ENCODE measurements at regions not wholly inside any gene's neighbourhood (a gene's known extent, or its start where the extent isn't known, plus 50 kb on each side); places are given as distances from the start of the nearest gene placed in this dataset.

DNA sequence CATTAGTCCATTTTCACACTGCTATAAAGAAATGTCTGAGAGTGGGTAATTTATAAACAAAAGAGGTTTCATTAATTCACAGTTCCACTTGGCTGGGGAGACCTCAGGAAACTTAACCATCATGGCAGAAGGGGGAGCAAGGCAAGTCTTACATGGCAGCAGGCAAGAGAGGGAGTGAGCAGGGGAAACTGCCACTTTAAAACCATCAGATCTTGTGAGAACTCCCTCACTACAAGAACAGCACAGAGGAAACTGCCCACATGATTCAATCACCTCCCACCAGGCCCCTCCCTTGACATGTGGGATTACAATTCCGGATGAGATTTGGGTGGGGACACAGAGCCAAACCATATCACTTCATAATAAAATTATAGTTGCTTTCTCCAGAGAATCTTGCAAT is 365.5 kb upstream of the ID2 start:
- CTCF ChIA-PET, result interaction anchor here (1.1 to 1.7 kb wide), 2 partner anchors 10 to 15 kb away, joined by 3 to 4 read pairs; no protein-coding TSS in a partner anchor
- POLR2A ChIA-PET, result no interaction called here
- TF ChIP-seq, protein P1, sequence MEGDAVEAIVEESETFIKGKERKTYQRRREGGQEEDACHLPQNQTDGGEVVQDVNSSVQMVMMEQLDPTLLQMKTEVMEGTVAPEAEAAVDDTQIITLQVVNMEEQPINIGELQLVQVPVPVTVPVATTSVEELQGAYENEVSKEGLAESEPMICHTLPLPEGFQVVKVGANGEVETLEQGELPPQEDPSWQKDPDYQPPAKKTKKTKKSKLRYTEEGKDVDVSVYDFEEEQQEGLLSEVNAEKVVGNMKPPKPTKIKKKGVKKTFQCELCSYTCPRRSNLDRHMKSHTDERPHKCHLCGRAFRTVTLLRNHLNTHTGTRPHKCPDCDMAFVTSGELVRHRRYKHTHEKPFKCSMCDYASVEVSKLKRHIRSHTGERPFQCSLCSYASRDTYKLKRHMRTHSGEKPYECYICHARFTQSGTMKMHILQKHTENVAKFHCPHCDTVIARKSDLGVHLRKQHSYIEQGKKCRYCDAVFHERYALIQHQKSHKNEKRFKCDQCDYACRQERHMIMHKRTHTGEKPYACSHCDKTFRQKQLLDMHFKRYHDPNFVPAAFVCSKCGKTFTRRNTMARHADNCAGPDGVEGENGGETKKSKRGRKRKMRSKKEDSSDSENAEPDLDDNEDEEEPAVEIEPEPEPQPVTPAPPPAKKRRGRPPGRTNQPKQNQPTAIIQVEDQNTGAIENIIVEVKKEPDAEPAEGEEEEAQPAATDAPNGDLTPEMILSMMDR (IDR thresholded peaks at IDR 0.05; ENCODE audit: control extremely low read depth, extremely low read depth, low read depth, missing control alignments), result no peak
- no peak for DNase-seq (ENCODE audit: extremely low spot score)

DNA sequence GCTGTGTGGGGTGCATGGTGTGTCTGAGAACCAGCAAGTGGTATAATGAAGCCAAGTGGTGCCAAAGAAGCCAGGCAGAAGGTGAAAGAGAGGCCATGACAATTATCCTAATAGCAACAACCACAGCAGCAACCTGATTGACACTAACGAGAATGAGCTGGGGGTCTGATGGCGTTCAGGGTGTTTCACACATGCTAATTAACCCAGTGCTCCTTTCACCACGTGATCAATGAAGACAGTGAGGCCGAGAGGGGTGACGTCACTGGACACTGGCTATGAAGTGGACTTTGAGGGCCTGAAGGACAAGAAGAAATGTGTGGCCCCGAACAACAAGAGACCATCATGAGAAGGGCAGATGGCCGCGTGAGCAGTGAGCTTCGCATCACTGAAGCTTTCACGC is 364.4 kb upstream of the ID2 start:
- ChIA-PET POLR2A (no interaction called here), CTCF (interaction anchor here (1.4 kb wide), 1 partner anchor 11 kb away, joined by 3 read pairs; no protein-coding TSS in a partner anchor)
- TF ChIP-seq, protein P1 (IDR thresholded peaks at IDR 0.05; ENCODE audit: control extremely low read depth, extremely low read depth, low read depth, missing control alignments), result no peak
- no peak for DNase-seq (ENCODE audit: extremely low spot score)

DNA sequence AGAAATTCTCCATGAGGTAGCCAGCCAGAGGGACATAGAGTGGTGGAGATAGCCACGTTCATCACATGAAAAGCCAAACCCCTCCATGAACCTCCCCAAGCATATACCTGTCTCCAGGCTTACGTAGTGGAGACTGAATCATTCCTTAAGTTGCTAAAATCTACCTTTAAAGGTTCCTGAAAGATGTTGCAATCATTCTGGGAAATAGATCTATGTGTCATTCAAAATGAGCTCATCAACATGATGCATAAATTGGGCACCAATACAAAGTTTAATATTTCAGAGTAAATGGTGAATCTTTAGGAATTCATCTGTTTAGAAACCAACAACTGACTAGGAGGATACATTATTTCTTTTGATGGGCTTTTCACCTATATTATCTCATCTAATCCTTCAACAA is 362.6 kb upstream of the ID2 start:
- CTCF ChIA-PET, result interaction anchor here (1.5 to 2.0 kb wide), 3 partner anchors 11 to 28 kb away, joined by 3 to 6 read pairs (median 5); no protein-coding TSS in a partner anchor
- no peak for DNase-seq (ENCODE audit: extremely low spot score)
- POLR2A ChIA-PET, result no interaction called here
- TF ChIP-seq, protein P1 (IDR thresholded peaks at IDR 0.05; ENCODE audit: control extremely low read depth, extremely low read depth, low read depth, missing control alignments), result no peak

GRCh38 chr2:8320311-8321066 is 361.4 kb upstream of the ID2 start:
- DNase-seq (ENCODE audit: extremely low spot score), result no peak
- ChIA-PET POLR2A (no interaction called here), CTCF (interaction anchor here (1.5 to 2.0 kb wide), 2 partner anchors 9 to 29 kb away, joined by 3 to 5 read pairs; no protein-coding TSS in a partner anchor)
- TF ChIP-seq, protein P1 (IDR thresholded peaks at IDR 0.05; ENCODE audit: control extremely low read depth, extremely low read depth, low read depth, missing control alignments), result no peak

- POLR2A ChIA-PET, result no interaction called here
- TF ChIP-seq, protein P1 (IDR thresholded peaks at IDR 0.05; ENCODE audit: control extremely low read depth, extremely low read depth, low read depth, missing control alignments), result no peak
- DNase-seq (ENCODE audit: extremely low spot score), result no peak
- CTCF ChIA-PET, result interaction anchor here (1.0 to 3.0 kb wide), 2 partner anchors 9 to 72 kb away, joined by 3 to 10 read pairs; no protein-coding TSS in a partner anchor
Measured at GRCh38 chr2:8322634-8323033, 359.2 kb upstream of the ID2 start.

- POLR2A ChIA-PET, result no interaction called here
- CTCF ChIA-PET, result interaction anchor here (0.8 to 3.0 kb wide), 4 partner anchors 10 to 39 kb away, joined by 3 to 10 read pairs (median 5); no protein-coding TSS in a partner anchor
- no peak for DNase-seq (ENCODE audit: extremely low spot score)
- TF ChIP-seq, protein P1 (IDR thresholded peaks at IDR 0.05; ENCODE audit: control extremely low read depth, extremely low read depth, low read depth, missing control alignments), result no peak
Measured at GRCh38 chr2:8324164-8324856, 357.5 kb upstream of the ID2 start.
